ENCODE measurements at regions not wholly inside any gene's neighbourhood (a gene's known extent, or its start where the extent isn't known, plus 50 kb on each side); places are given as distances from the start of the nearest gene placed in this dataset.

DNA sequence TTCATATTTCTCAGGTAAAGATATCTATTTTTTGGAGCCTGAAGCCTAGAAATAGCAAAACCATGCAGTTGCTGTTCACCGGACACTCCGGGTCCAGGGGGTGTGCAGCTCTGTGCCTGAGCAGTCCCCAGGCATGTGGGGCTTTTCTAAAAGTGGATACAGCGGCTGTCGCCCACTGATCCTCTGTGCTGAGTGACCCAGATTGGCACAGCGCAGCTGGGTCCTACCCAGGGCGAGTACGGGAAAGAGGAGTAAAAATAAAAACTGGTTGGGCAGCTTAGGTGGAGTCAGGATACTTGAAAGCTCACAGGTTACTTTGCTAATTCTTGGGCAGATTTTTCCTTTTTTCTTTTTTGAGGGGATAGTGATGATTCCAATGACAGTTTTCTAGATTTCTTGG lies 118.8 kb downstream of the UCHL1 start:
- DNase-seq (ENCODE audit: low read depth) = no peak

DNA sequence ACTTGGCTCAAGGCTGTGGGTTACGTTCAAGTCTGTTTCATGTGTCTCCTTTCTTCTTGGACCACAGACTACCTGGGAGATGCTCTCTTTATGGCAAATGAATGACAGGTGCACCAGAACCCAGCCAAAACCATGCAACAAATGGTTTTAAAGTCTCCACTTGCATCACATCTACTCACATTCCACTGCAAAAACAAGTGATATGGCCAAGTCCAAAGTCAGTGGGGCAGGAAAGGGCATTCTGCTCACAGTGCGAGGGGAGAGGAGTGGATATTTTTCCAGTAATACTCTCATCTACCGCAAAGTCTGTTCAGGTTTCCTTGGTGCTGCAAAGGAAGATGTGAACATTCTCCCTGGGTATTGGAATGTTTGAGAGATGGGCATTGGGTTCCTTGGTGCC lies 120.5 kb downstream of the UCHL1 start:
- H3K4me3 ChIP-seq (ENCODE audit: low read length) = no peak overlapping the region
- DNase-seq (ENCODE audit: low read depth) = no peak
- TF ChIP-seq, protein P1, sequence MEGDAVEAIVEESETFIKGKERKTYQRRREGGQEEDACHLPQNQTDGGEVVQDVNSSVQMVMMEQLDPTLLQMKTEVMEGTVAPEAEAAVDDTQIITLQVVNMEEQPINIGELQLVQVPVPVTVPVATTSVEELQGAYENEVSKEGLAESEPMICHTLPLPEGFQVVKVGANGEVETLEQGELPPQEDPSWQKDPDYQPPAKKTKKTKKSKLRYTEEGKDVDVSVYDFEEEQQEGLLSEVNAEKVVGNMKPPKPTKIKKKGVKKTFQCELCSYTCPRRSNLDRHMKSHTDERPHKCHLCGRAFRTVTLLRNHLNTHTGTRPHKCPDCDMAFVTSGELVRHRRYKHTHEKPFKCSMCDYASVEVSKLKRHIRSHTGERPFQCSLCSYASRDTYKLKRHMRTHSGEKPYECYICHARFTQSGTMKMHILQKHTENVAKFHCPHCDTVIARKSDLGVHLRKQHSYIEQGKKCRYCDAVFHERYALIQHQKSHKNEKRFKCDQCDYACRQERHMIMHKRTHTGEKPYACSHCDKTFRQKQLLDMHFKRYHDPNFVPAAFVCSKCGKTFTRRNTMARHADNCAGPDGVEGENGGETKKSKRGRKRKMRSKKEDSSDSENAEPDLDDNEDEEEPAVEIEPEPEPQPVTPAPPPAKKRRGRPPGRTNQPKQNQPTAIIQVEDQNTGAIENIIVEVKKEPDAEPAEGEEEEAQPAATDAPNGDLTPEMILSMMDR (conservative IDR thresholded peaks at IDR 0.05; ENCODE audit: low read length) = no peak

More for the DNA sequence above, 118.8 kb downstream of the UCHL1 start:
- no peak overlapping the region for H3K4me3 ChIP-seq (ENCODE audit: low read length)
- TF ChIP-seq, protein P1 (conservative IDR thresholded peaks at IDR 0.05; ENCODE audit: low read length) = no peak

DNA sequence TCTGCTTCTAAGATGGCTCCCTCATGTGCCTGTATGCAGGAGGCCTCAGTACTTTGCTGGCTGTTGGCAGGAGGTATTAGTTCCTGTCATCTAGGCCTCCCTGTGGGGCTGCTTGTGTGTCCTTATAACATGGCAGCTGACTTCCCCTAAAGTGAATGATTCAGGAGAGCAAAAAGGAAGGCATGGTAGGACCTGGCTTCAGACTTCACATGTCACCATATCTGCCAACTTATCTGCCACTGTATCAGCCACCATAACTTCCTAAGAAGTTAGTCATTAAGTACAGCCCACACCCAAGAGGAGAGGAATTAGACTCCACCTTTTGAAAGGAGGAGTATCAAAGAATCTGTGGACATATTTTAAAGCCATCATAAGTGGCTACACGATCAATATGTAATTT lies 122.5 kb downstream of the UCHL1 start:
- TF ChIP-seq, protein P1 (conservative IDR thresholded peaks at IDR 0.05; ENCODE audit: low read length) = no peak
- no peak overlapping the region for H3K4me3 ChIP-seq (ENCODE audit: low read length)
- DNase-seq (ENCODE audit: low read depth) = no peak

DNA sequence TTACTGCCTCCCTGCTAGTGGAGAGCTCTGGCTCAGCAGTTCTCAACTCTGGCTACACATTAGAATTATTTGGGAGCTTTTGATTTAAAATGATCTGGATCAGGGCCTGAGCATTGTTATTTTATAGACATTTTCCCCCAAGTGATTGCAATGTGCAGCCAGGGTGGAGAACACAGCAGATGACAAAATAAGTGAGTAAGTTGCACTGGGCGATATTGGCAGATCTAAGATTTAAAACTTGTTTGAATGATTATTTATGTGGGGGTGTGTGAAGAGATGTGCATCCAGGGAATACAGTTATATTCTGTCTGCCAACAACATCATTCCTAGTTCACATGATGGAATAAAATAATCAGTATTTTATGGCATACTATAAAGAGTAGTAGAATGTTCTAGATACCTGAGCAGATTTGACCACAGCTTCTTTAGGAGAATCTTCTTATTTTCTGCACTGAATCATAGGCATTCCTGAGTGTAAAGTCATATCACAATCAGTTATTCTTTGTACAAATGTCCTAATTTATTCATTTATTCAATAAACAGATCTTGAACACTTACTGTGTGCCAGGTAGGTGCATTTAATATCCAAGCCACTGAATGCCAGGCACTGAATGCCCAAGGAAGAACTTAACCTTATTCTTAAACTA lies 123.9 kb downstream of the UCHL1 start:
- TF ChIP-seq, protein P1 (conservative IDR thresholded peaks at IDR 0.05; ENCODE audit: low read length) = no peak
- no peak overlapping the region for H3K4me3 ChIP-seq (ENCODE audit: low read length)
- DNase-seq (ENCODE audit: low read depth) = no peak

DNA sequence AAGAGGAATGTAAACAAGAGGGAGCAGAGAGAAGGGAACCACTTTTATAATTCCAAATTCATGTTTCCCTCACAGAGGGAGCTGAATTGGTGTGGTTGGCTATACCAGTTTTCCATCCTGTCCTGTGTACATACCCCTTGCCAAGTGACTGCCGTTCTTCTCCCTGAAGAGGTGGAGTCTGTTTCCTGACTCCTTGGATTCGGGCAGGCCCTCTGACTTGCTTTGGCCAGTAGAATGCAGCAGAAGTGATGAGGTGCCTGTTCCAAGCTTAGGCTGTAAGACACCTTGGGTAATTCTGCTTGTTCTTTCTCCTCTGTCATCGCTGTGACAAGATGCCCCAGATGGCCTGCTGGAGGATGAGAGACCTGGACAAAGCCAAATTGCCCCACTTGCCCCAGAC lies 124.7 kb downstream of the UCHL1 start:
- DNase-seq (ENCODE audit: low read depth) = no peak
- TF ChIP-seq, protein P1 (conservative IDR thresholded peaks at IDR 0.05; ENCODE audit: low read length) = no peak
- no peak overlapping the region for H3K4me3 ChIP-seq (ENCODE audit: low read length)

DNA sequence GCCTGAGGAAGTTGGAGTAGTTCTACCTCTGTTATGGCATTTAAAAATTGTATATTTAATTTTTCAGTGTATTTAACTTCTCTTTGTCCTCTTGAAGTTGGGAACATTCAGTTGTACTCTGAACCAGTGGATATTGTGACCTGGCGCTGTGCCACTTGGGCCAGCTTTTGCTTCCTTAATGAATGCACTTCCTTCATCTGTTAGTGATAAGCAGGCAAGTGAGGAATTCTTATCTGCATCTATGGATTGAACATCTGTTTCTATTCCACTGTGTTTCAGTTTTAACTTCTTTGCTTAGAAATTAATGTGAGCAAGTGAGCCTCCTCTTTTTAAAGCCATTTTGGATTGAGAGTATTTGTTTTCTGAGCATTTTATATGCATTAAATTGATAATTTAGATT lies 128.3 kb downstream of the UCHL1 start:
- H3K4me3 ChIP-seq (ENCODE audit: low read length) = no peak overlapping the region
- DNase-seq (ENCODE audit: low read depth) = no peak
- TF ChIP-seq, protein P1 (conservative IDR thresholded peaks at IDR 0.05; ENCODE audit: low read length) = no peak

DNA sequence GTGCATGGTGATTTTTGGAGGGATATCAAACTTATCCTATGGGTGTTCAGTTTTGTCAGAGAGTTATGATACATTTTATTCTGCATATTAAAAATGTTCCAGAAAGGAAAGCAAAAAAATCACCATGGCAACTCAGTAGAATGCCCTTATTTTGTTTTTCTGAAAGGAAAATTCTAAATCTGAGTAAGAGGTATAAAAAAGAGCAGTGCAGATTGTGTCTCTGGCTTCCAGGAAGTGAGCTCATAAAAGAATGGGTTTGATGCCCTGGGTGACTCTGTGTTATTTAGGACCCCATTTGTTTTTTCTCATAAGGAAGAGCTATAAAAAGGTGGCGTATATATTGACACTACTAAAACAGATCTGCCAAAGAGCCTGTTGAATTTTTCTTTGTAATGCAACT lies 128.8 kb downstream of the UCHL1 start:
- no peak overlapping the region for H3K4me3 ChIP-seq (ENCODE audit: low read length)
- DNase-seq (ENCODE audit: low read depth) = no peak
- TF ChIP-seq, protein P1 (conservative IDR thresholded peaks at IDR 0.05; ENCODE audit: low read length) = no peak
